ENCODE measurements at regions not wholly inside any gene's neighbourhood (a gene's known extent, or its start where the extent isn't known, plus 50 kb on each side); places are given as distances from the start of the nearest gene placed in this dataset.

DNA sequence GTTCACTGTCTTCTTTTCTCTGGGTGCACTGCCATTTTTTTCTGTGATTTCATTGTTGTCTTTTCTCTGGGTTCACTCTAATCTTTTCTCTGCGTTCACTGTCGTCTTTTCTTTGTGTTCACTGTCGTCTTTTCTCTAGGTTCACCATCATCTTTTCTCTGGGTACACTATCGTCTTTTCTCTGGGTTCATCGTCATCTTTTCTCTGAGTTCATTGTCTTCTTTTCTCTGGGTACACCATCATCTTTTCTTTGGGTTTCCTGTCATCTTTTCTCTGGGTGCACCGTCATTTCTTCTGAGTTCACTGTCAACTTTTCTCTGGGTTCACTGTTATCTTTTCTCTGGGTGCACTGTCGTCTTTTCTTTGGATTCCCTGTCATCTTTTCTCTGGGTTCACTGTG, 137.6 kb upstream of the MAP3K4 start:
- H3K27me3 ChIP-seq (ENCODE audit: control insufficient read depth in 2 of 2, insufficient read depth in 2 of 2, low read length in 2 of 2), result no peaks in the 10 kb centered on the region
- H3K9me3 ChIP-seq (replicated peaks; ENCODE audit: control insufficient read depth, insufficient read depth, low read length), result peaks cover 1% of the 10 kb centered on the region
- no peak for TF ChIP-seq FOS (IDR thresholded peaks at IDR 0.05; ENCODE audit: borderline replicate concordance, insufficient read depth, low read length)
- TF ChIP-seq EZH2 (IDR thresholded peaks at IDR 0.05; ENCODE audit: borderline replicate concordance, low read depth, low read length, severe bottlenecking), result no peak
- no peak for TF ChIP-seq POLR2A (IDR thresholded peaks at IDR 0.05; ENCODE audit: low read depth, low read length)
- TF ChIP-seq MAX (IDR thresholded peaks at IDR 0.05; ENCODE audit: insufficient read depth, insufficient read length), result no peak
- no peak for TF ChIP-seq JUN (IDR thresholded peaks at IDR 0.05; ENCODE audit: borderline replicate concordance, insufficient read depth, insufficient read length, low read depth)
- no peak for TF ChIP-seq GATA2 (IDR thresholded peaks at IDR 0.05; ENCODE audit: insufficient read depth, insufficient read length, low read depth, low read length)
- TF ChIP-seq POLR2AphosphoS5 (IDR thresholded peaks at IDR 0.05; ENCODE audit: insufficient read depth, low read depth, low read length), result no peak
- TF ChIP-seq MYC (IDR thresholded peaks at IDR 0.05; ENCODE audit: low read depth, low read length), result no peak
- no peak for TF ChIP-seq CTCF (IDR thresholded peaks at IDR 0.05; ENCODE audit: extremely low read depth in 1 of 2, insufficient read depth in 1 of 2, low read depth in 1 of 2, low read length in 2 of 2)
- intact Hi-C loops (cut with micrococcal nuclease) (no loop called here), dilution Hi-C loops (cut with MboI; ENCODE audit: extremely low pct_ligation_motif_present, low sequenced_read_pairs) (no loop called here)
- no peak for FAIRE-seq
- CTCF ChIA-PET, result no interaction called here
- H2AFZ ChIP-seq (ENCODE audit: low read depth, low read length), result no peak overlapping the region
- no peaks in the 10 kb centered on the region for H3K79me2 ChIP-seq (ENCODE audit: control insufficient read depth, insufficient read depth, low read length)
- POLR2A ChIA-PET, result no interaction called here
- no peak overlapping the region for H3K27ac ChIP-seq (ENCODE audit: insufficient read depth, low read depth, low read length)
- no TSS peak for BruUV-seq (replicated peaks)
- H3K36me3 ChIP-seq (ENCODE audit: control insufficient read depth in 2 of 2, extremely low read depth in 1 of 2, insufficient read depth in 2 of 2, low read length in 2 of 2), result no peaks in the 10 kb centered on the region
- no peak overlapping the region for H3K4me2 ChIP-seq (ENCODE audit: insufficient read depth, low read length)
- H3K4me3 ChIP-seq (replicated peaks in 1 of 3; ENCODE audit: insufficient read depth in 1 of 3, low read depth in 1 of 3, low read length in 3 of 3), result no peak overlapping the region
- H4K20me1 ChIP-seq (replicated peaks; ENCODE audit: control insufficient read depth, extremely low read depth, insufficient read depth, low read length), result no peaks in the 10 kb centered on the region
- no peaks in the 10 kb centered on the region for H3K9me1 ChIP-seq (replicated peaks; ENCODE audit: control insufficient read depth, extremely low read depth, insufficient read depth, low read length)
- no peak overlapping the region for H3K9ac ChIP-seq (replicated peaks; ENCODE audit: extremely low read depth, insufficient read depth, low read length)
- H3K4me1 ChIP-seq (ENCODE audit: control insufficient read depth, extremely low read depth, insufficient read depth, low read length), result no peaks in the 10 kb centered on the region
- no peak for DNase-seq (ENCODE audit: low read depth, low spot score)

All from endothelial cell of umbilical vein (primary cell).